ENCODE measurements at regions not wholly inside any gene's neighbourhood (a gene's known extent, or its start where the extent isn't known, plus 50 kb on each side); places are given as distances from the start of the nearest gene placed in this dataset.

DNA sequence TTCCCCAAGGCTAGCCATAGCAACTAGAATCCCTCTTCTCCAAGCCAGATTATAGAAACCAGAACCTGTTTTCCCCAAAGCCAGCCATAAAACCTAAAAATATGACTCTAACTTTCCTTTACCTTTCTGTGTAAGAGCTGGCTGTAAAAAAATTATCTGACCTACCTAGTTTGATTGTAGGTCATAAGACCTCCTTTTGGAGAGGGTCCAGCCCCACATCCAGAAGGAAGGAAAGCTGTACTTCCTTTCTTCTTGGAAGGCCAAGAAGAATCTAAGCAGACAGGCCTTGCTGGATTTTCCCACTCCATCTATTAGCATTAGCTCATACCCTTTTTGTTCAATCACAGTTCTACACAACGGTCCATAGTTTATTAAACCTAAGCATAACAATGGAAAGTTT lies 1006.3 kb downstream of the SORCS3 start:
- TF ChIP-seq, protein P1, sequence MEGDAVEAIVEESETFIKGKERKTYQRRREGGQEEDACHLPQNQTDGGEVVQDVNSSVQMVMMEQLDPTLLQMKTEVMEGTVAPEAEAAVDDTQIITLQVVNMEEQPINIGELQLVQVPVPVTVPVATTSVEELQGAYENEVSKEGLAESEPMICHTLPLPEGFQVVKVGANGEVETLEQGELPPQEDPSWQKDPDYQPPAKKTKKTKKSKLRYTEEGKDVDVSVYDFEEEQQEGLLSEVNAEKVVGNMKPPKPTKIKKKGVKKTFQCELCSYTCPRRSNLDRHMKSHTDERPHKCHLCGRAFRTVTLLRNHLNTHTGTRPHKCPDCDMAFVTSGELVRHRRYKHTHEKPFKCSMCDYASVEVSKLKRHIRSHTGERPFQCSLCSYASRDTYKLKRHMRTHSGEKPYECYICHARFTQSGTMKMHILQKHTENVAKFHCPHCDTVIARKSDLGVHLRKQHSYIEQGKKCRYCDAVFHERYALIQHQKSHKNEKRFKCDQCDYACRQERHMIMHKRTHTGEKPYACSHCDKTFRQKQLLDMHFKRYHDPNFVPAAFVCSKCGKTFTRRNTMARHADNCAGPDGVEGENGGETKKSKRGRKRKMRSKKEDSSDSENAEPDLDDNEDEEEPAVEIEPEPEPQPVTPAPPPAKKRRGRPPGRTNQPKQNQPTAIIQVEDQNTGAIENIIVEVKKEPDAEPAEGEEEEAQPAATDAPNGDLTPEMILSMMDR (conservative IDR thresholded peaks at IDR 0.05; ENCODE audit: low read length): no peak
- no peak for TF ChIP-seq EZH2phosphoT487 (IDR thresholded peaks at IDR 0.05; ENCODE audit: borderline replicate concordance, low read depth, low read length)
